GM19351 (cell line): ENCODE measurements at regions not wholly inside any gene's neighbourhood (a gene's known extent, or its start where the extent isn't known, plus 50 kb on each side); places are given as distances from the start of the nearest gene placed in this dataset.

Source experiments
- ATAC-seq: cut with Tn5 transposase; IDR thresholded peaks from one replicate; pipeline ENCODE4 v1.9.1; 2021; ENCODE audit warnings: mild to moderate bottlenecking, moderate library complexity; ENCODE audit not compliant: unreplicated experiment

GRCh38 chr6:51382847-51383246 lies 564.2 kb downstream of the TFAP2B start:
- ATAC-seq: no peak

GRCh38 chr6:51384736-51385135 lies 566.1 kb downstream of the TFAP2B start:
- ATAC-seq: no peak

- ATAC-seq: no peak
These were observed 567.7 kb downstream of the TFAP2B start for GRCh38 chr6:51386347-51386836.

GRCh38 chr6:51387907-51388306 lies 569.2 kb downstream of the TFAP2B start:
- ATAC-seq: no peak

GRCh38 chr6:51394061-51394460 lies 575.4 kb downstream of the TFAP2B start:
- ATAC-seq: no peak

GRCh38 chr6:51396583-51396982 lies 577.9 kb downstream of the TFAP2B start:
- no peak for ATAC-seq

GRCh38 chr6:51398064-51398705 lies 579.5 kb downstream of the TFAP2B start:
- peak; percentile 58 for ATAC-seq

GRCh38 chr6:51398793-51399192 lies 580.1 kb downstream of the TFAP2B start:
- peak; percentile 76 for ATAC-seq

- no peak for ATAC-seq
These were observed 591.8 kb downstream of the TFAP2B start for GRCh38 chr6:51410453-51410852.

- ATAC-seq: no peak
These were observed 592.9 kb downstream of the TFAP2B start for GRCh38 chr6:51411496-51412125.

- ATAC-seq: no peak
These were observed 595.7 kb downstream of the TFAP2B start for GRCh38 chr6:51414361-51414760.

GRCh38 chr6:51415501-51415900 lies 596.8 kb downstream of the TFAP2B start:
- no peak for ATAC-seq

GRCh38 chr6:51429017-51429712 lies 610.5 kb downstream of the TFAP2B start:
- no peak for ATAC-seq

GRCh38 chr6:51430589-51430988 lies 611.9 kb downstream of the TFAP2B start:
- no peak for ATAC-seq

- ATAC-seq: no peak
These were observed 613.8 kb downstream of the TFAP2B start for GRCh38 chr6:51432481-51432880.

- ATAC-seq: no peak
These were observed 631.7 kb downstream of the TFAP2B start for GRCh38 chr6:51450248-51450957.

GRCh38 chr6:51450958-51451357 lies 632.3 kb downstream of the TFAP2B start:
- ATAC-seq: no peak

GRCh38 chr6:51456282-51456681 lies 631.1 kb downstream of the PKHD1 start:
- ATAC-seq: no peak

- peak; percentile 98 for ATAC-seq
These were observed 627.5 kb downstream of the PKHD1 start for GRCh38 chr6:51459958-51460357.

GRCh38 chr6:51462896-51463295 lies 624.5 kb downstream of the PKHD1 start:
- ATAC-seq: no peak

GRCh38 chr6:51463321-51463720 lies 624.1 kb downstream of the PKHD1 start:
- ATAC-seq: no peak
